Body of pancreas (tissue), 4 donors: ENCODE measurements at regions not wholly inside any gene's neighbourhood (a gene's known extent, or its start where the extent isn't known, plus 50 kb on each side); places are given as distances from the start of the nearest gene placed in this dataset.

Source experiments
- ATAC-seq: fragments of 150-250 bp; one replicate; pipeline ENCODE4 v1.9.1; 2016
- DNase-seq, 4 donors: peaks; one replicate each; pipeline ENCODE4 v3.0.0-alpha.2; 2019
- H3K27ac ChIP-seq, 4 donors: fragments of 200-600 bp; sonication (generic); 1 replicate in 3 of 4; 2 replicates in 1 of 4; pipeline versions ENCODE4 v1.5.1 to v1.6.1; 2016 to 2019; ENCODE audit warnings: mild to moderate bottlenecking in 1 of 4, mixed read lengths in 1 of 4, moderate library complexity in 1 of 4
- H3K27me3 ChIP-seq, 2 donors: fragments of 200-600 bp; sonication (generic); one replicate each; pipeline ENCODE4 v1.6.0; 2016; ENCODE audit warnings: mild to moderate bottlenecking in 1 of 2
- H3K36me3 ChIP-seq, 2 donors: fragments of 200-600 bp; sonication (generic); replicated peaks in 1 of 2; 2 replicates each; pipeline ENCODE4 v1.5.1; 2016; ENCODE audit warnings: low read depth in 2 of 2; ENCODE audit not compliant: insufficient read depth in 1 of 2
- H3K4me1 ChIP-seq: fragments of 200-600 bp; sonication (generic); one replicate; pipeline ENCODE4 v1.6.0; 2016
- H3K4me3 ChIP-seq, 2 donors: fragments of 200-600 bp; sonication (generic); 1 replicate in 1 of 2; 2 replicates in 1 of 2; pipeline ENCODE4 v1.5.1; 2016 to 2019
- H3K9me3 ChIP-seq, 3 donors: fragments of 200-600 bp; sonication (generic); 1 replicate in 2 of 3; 2 replicates in 1 of 3; pipeline ENCODE4 v1.5.1; 2016
- POLR2A ChIP-seq, 3 donors: fragments of 450-650 bp; IDR thresholded peaks; one replicate each; pipeline ENCODE4 v1.6.1; 2016; ENCODE audit warnings: antibody characterized with exemption in 3 of 3, mild to moderate bottlenecking in 2 of 3
- WGBS, 2 donors: methylation state at CpG; one replicate each; pipeline ENCODE4 v1.1.5; 2017; 5-methylcytosine and 5-hydroxymethylcytosine counted together
- intact Hi-C: fragments of 100-400 bp; cut with DNase I; formaldehyde crosslinking; loops from one replicate; pipeline ENCODE4 v1.15.1; 2023
- TF ChIP-seq, protein P1 (sequence below), 7 experiments: fragments of 450-650 bp in 4 of 7; fragments of 200-600 bp in 3 of 7; sonication (generic) in 3 of 7; IDR thresholded peaks; one replicate each; pipeline ENCODE4 v1.5.1; 2016 to 2019; ENCODE audit warnings: antibody characterized with exemption in 7 of 7

DNA sequence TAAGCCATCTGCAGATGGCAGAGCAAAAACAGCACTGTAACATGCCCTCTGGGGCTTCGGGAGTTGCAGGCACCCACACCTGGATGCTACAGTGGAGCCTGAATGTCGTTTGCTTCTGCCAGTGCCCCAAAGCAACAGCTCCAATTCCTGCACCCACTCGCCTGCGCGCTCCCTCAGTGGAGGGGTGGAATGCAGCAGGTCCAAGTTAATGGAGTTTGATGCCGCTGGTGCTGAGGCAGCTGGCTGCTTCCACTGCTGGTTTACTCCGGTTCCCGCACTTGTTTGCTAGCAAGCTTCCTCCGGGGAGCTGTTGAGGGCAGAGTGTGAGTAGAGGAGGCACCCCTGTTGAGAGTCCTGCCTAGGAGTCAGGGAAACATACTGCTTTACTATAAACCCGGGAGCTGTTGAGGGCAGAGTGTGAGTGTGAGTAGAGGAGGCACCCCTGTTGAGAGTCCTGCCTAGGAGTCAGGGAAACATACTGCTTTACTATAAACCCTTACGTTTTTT lies 584.0 kb upstream of the TMPRSS15 start:
- no peaks in the 10 kb centered on the region for H3K36me3 ChIP-seq
- no peaks in the 10 kb centered on the region for H3K9me3 ChIP-seq
- H3K27me3 ChIP-seq = no peaks in the 10 kb centered on the region
- H3K4me3 ChIP-seq = no peak overlapping the region
- no peak overlapping the region for H3K27ac ChIP-seq
- no peak for DNase-seq
- TF ChIP-seq POLR2A (IDR thresholded peaks at IDR 0.05) = no peak
- no peak for ATAC-seq
- no peaks in the 10 kb centered on the region for H3K4me1 ChIP-seq
- intact Hi-C loops = no loop called here
- 65 to 75% methylated on average over 3 to 11 of the region's 11 CpGs for WGBS, 2 donors

DNA sequence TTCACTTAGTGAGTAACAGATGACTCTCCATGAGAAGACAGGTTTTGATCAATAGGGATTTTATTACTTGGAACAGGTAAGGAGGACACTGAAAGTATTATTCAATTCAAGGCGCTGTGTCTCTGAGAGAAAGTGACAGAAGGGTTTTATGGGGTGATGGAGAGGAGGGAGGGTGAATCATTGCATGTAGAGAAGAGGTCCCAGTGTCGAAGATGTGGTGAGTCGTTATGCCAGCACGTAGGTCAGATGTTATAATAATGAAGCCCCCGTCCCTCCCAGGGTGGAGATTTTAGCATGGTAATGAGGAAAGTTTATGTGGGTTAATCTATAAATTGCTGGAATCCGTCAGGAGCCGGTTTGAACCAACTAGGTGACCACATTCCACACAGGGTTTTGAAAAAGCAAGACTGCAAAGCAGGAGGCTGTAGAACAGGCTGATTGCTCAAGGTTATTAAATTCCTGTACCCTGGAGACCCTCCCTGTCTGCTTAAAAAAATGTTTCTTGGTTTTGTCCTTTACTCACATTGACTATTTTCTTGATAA lies 586.4 kb upstream of the TMPRSS15 start:
- ATAC-seq = no peak
- WGBS, 2 donors = 44 to 47% methylated on average over 7 of the region's 7 CpGs
- no peak for DNase-seq

DNA sequence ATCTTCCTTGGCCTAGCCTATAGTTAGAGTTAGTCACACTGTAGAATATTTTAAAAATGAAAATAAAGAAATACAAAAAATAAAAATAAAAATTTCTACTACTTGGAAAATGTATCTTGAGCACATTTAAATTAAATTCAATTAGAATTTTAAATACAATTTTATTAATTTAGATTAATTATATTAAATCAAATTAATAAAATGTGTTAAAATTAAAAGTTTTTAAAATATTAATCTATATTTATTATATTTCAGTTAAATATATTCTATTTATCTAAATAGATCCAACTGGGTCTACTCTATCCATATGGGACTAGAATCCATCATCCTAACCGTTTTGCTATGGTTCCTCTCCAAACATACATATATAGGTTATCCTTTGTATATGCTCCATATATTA lies 588.3 kb upstream of the TMPRSS15 start:
- Histone ChIP-seq H3K27ac (no peak overlapping the region), H3K4me3 (no peak overlapping the region), H3K27me3 (no peaks in the 10 kb centered on the region), H3K36me3 (no peaks in the 10 kb centered on the region), H3K9me3 (no peaks in the 10 kb centered on the region), H3K4me1 (no peaks in the 10 kb centered on the region)
- no peak for ATAC-seq
- WGBS, 2 donors = 50 to 52% methylated on average over 1 of the region's 1 CpG
- DNase-seq = no peak
- intact Hi-C loops = no loop called here
- no peak for TF ChIP-seq POLR2A (IDR thresholded peaks at IDR 0.05)
- TF ChIP-seq, protein P1, sequence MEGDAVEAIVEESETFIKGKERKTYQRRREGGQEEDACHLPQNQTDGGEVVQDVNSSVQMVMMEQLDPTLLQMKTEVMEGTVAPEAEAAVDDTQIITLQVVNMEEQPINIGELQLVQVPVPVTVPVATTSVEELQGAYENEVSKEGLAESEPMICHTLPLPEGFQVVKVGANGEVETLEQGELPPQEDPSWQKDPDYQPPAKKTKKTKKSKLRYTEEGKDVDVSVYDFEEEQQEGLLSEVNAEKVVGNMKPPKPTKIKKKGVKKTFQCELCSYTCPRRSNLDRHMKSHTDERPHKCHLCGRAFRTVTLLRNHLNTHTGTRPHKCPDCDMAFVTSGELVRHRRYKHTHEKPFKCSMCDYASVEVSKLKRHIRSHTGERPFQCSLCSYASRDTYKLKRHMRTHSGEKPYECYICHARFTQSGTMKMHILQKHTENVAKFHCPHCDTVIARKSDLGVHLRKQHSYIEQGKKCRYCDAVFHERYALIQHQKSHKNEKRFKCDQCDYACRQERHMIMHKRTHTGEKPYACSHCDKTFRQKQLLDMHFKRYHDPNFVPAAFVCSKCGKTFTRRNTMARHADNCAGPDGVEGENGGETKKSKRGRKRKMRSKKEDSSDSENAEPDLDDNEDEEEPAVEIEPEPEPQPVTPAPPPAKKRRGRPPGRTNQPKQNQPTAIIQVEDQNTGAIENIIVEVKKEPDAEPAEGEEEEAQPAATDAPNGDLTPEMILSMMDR (IDR thresholded peaks at IDR 0.05) = no peak

More for the DNA sequence above, 586.4 kb upstream of the TMPRSS15 start:
- no peak overlapping the region for H3K27ac ChIP-seq
- H3K4me3 ChIP-seq = no peak overlapping the region
- H3K4me1 ChIP-seq = no peaks in the 10 kb centered on the region
- TF ChIP-seq, protein P1 (IDR thresholded peaks at IDR 0.05) = no peak
- TF ChIP-seq POLR2A (IDR thresholded peaks at IDR 0.05) = no peak
- no peaks in the 10 kb centered on the region for H3K27me3 ChIP-seq
- H3K36me3 ChIP-seq = no peaks in the 10 kb centered on the region
- no peaks in the 10 kb centered on the region for H3K9me3 ChIP-seq
- intact Hi-C loops = no loop called here

DNA sequence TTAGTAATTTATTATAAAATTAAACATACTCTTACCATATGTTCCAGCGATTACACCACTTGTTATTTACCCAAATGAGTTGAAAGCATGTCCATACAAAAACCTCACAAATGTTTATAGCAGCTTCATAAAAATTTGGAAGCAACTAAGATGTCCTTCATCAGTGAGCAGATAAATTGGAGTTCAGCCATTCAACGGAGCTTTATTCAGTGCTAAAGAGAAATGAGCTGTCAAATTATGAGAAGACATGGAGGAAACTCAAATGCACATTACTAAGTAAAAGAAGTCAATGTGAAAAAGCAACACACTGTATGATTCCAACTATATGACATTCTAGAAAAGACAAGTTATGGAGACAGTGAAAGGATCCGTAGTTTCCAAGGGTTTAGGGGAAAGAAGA lies 606.7 kb upstream of the TMPRSS15 start:
- no peaks in the 10 kb centered on the region for H3K27me3 ChIP-seq
- DNase-seq = no peak
- TF ChIP-seq POLR2A (IDR thresholded peaks at IDR 0.05) = no peak
- TF ChIP-seq, protein P1 (IDR thresholded peaks at IDR 0.05) = no peak
- H3K36me3 ChIP-seq = no peaks in the 10 kb centered on the region
- ATAC-seq = no peak
- intact Hi-C loops = no loop called here
- WGBS, 2 donors = 50 to 64% methylated on average over 3 of the region's 3 CpGs
- H3K9me3 ChIP-seq = no peaks in the 10 kb centered on the region
- no peak overlapping the region for H3K4me3 ChIP-seq
- no peaks in the 10 kb centered on the region for H3K4me1 ChIP-seq
- H3K27ac ChIP-seq = no peak overlapping the region

DNA sequence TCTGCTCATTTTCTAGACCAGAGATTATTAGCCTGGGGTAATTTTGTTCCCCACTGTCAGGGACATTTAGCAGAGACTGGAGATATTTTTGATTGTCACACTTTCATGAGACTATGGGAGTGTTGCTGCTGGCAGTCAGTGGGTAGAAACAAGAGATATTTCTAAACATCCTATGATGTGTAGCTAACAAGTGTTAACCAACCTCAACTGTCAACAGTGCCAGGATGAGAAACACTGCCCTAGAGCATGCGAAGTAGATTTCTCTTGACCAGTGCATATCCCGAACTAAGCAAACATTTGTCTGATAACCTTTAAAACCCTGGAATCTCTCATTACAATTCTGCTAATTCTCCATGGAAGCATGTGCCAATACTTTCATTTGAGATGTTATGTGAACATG lies 607.4 kb upstream of the TMPRSS15 start:
- ATAC-seq = no peak

More for the DNA sequence above, 607.4 kb upstream of the TMPRSS15 start:
- WGBS, 2 donors = 20 to 28% methylated on average over 2 of the region's 2 CpGs
- Histone ChIP-seq H3K36me3 (no peaks in the 10 kb centered on the region), H3K27me3 (no peaks in the 10 kb centered on the region), H3K4me3 (no peak overlapping the region), H3K27ac (no peak overlapping the region), H3K4me1 (no peaks in the 10 kb centered on the region), H3K9me3 (no peaks in the 10 kb centered on the region)
- TF ChIP-seq, protein P1 (IDR thresholded peaks at IDR 0.05) = no peak
- TF ChIP-seq POLR2A (IDR thresholded peaks at IDR 0.05) = no peak
- no peak for DNase-seq
- intact Hi-C loops = no loop called here
